H9 (cell line): ENCODE measurements at regions not wholly inside any gene's neighbourhood (a gene's known extent, or its start where the extent isn't known, plus 50 kb on each side); places are given as distances from the start of the nearest gene placed in this dataset.

Source experiments
- DNase-seq: peaks from one replicate; pipeline ENCODE4 v3.0.0-alpha.2; 2017
- H2AFZ ChIP-seq: one replicate; pipeline ENCODE4 v1.6.1; 2013; ENCODE audit warnings: mild to moderate bottlenecking, low read length, control low read depth, moderate library complexity
- H2AK5ac ChIP-seq: 2 replicates; pipeline ENCODE4 v1.6.1; 2013; ENCODE audit warnings: low read length, control low read depth, mixed read lengths; ENCODE audit not compliant: insufficient read length
- H2BK120ac ChIP-seq: one replicate; pipeline ENCODE4 v1.6.1; 2013; ENCODE audit warnings: low read depth, mild to moderate bottlenecking, low read length, control low read depth, inconsistent platforms; ENCODE audit not compliant: poor library complexity, severe bottlenecking
- H2BK12ac ChIP-seq: 2 replicates; pipeline ENCODE4 v1.6.1; 2013; ENCODE audit warnings: low read length, control low read depth, mixed read lengths, low read depth; ENCODE audit not compliant: insufficient read length
- H2BK15ac ChIP-seq: 2 replicates; pipeline ENCODE4 v1.6.1; 2013; ENCODE audit warnings: low read depth, low read length, control low read depth
- H2BK20ac ChIP-seq: one replicate; pipeline ENCODE4 v1.6.1; 2013; ENCODE audit warnings: low read depth, mild to moderate bottlenecking, low read length, control low read depth, inconsistent platforms; ENCODE audit not compliant: poor library complexity, severe bottlenecking
- H2BK5ac ChIP-seq: 2 replicates; pipeline ENCODE4 v1.6.1; 2013; ENCODE audit warnings: low read length, control low read depth, mixed read lengths; ENCODE audit not compliant: insufficient read length
- H3K14ac ChIP-seq: 2 replicates; pipeline ENCODE4 v1.6.1; 2013; ENCODE audit warnings: low read length, control low read depth; ENCODE audit not compliant: insufficient read depth
- H3K18ac ChIP-seq: 2 replicates; pipeline ENCODE4 v1.6.1; 2013; ENCODE audit warnings: low read depth, mild to moderate bottlenecking, mixed read lengths, low read length, control low read depth; ENCODE audit not compliant: insufficient read length
- H3K23ac ChIP-seq: 2 replicates; pipeline ENCODE4 v1.6.1; 2013; ENCODE audit warnings: low read length, control low read depth, mixed read lengths, low read depth; ENCODE audit not compliant: insufficient read length
- H3K23me2 ChIP-seq: 2 replicates; pipeline ENCODE4 v1.6.1; 2013; ENCODE audit warnings: low read depth, mild to moderate bottlenecking, mixed read lengths, low read length, control low read depth; ENCODE audit not compliant: insufficient read length, poor library complexity, severe bottlenecking
- H3K27ac ChIP-seq: 2 replicates; pipeline ENCODE4 v1.5.1; 2013; ENCODE audit warnings: low read length, control low read depth, mixed read lengths, low read depth; ENCODE audit not compliant: insufficient read length
- H3K27me3 ChIP-seq: 2 replicates; pipeline ENCODE4 v1.6.1; 2013; ENCODE audit warnings: low read length, control low read depth, inconsistent platforms; ENCODE audit not compliant: insufficient read depth
- H3K4ac ChIP-seq: 2 replicates; pipeline ENCODE4 v1.6.1; 2013; ENCODE audit warnings: low read depth, mild to moderate bottlenecking, control low read depth, inconsistent platforms, low read length, moderate library complexity
- H3K4me1 ChIP-seq: 2 replicates; pipeline ENCODE4 v1.6.1; 2013; ENCODE audit warnings: low read length, control low read depth, inconsistent platforms; ENCODE audit not compliant: insufficient read depth
- H3K4me2 ChIP-seq: 2 replicates; pipeline ENCODE4 v1.6.1; 2013; ENCODE audit warnings: low read length, control low read depth, mixed read lengths; ENCODE audit not compliant: insufficient read length, insufficient read depth
- H3K56ac ChIP-seq: 2 replicates; pipeline ENCODE4 v1.6.1; 2013; ENCODE audit warnings: low read depth, mild to moderate bottlenecking, mixed read lengths, low read length, control low read depth; ENCODE audit not compliant: insufficient read length
- H3K79me1 ChIP-seq: 2 replicates; pipeline ENCODE4 v1.6.1; 2013; ENCODE audit warnings: low read depth, mild to moderate bottlenecking, moderate library complexity, low read length, control low read depth, inconsistent platforms; ENCODE audit not compliant: insufficient read depth, poor library complexity, severe bottlenecking
- H3K79me2 ChIP-seq: 2 replicates; pipeline ENCODE4 v1.6.1; 2013; ENCODE audit warnings: low read length, control low read depth, inconsistent platforms; ENCODE audit not compliant: insufficient read depth
- H3K9ac ChIP-seq: 2 replicates; pipeline ENCODE4 v1.6.1; 2013; ENCODE audit warnings: low read length, control low read depth, mixed read lengths; ENCODE audit not compliant: insufficient read length; ENCODE audit errors: extremely low read depth
- H3K9me3 ChIP-seq: one replicate; pipeline ENCODE4 v1.6.1; 2013; ENCODE audit warnings: low read depth, low read length, inconsistent platforms; ENCODE audit not compliant: control insufficient read depth
- H3T11ph ChIP-seq: one replicate; pipeline ENCODE4 v1.6.1; 2013; ENCODE audit warnings: mild to moderate bottlenecking, low read length, control low read depth, inconsistent platforms
- H4K20me1 ChIP-seq: one replicate; pipeline ENCODE4 v1.6.1; 2013; ENCODE audit not compliant: control insufficient read depth, insufficient read length, insufficient read depth
- H4K5ac ChIP-seq: 2 replicates; pipeline ENCODE4 v1.6.1; 2013; ENCODE audit warnings: low read depth, mild to moderate bottlenecking, mixed read lengths, low read length, control low read depth; ENCODE audit not compliant: insufficient read length
- H4K8ac ChIP-seq: replicated peaks from 2 replicates; pipeline ENCODE4 v1.6.1; 2013; ENCODE audit warnings: low read length, control low read depth, mixed read lengths, low read depth; ENCODE audit not compliant: insufficient read length
- H4K91ac ChIP-seq: 2 replicates; pipeline ENCODE4 v1.6.1; 2013; ENCODE audit warnings: low read depth, mild to moderate bottlenecking, moderate library complexity, mixed read lengths, low read length, control low read depth; ENCODE audit not compliant: insufficient read length
- H3K27ac Mint-ChIP-seq, 3 experiments: 2 replicates in 2 of 3; 3 replicates in 1 of 3; pipeline ENCODE4 v1.8.0; 2020 to 2021; ENCODE audit warnings: mixed read lengths in 3 of 3, mild to moderate bottlenecking in 1 of 3, moderate library complexity in 1 of 3
- H3K27me3 Mint-ChIP-seq: 2 replicates; pipeline ENCODE4 v1.8.0; 2021; ENCODE audit warnings: low read depth, mild to moderate bottlenecking, moderate library complexity, mixed read lengths
- H3K36me3 Mint-ChIP-seq, 3 experiments: 2 replicates in 2 of 3; 3 replicates in 1 of 3; pipeline ENCODE4 v1.8.0; 2020 to 2021; ENCODE audit warnings: low read depth in 3 of 3, mixed read lengths in 3 of 3; ENCODE audit not compliant: insufficient read depth in 1 of 3
- H3K4me1 Mint-ChIP-seq, 2 experiments: 2 replicates each; pipeline ENCODE4 v1.8.0; 2020; ENCODE audit warnings: mixed read lengths in 2 of 2
- H3K4me3 Mint-ChIP-seq, 2 experiments: 2 replicates in 1 of 2; 3 replicates in 1 of 2; pipeline ENCODE4 v1.8.0; 2020 to 2021; ENCODE audit warnings: mild to moderate bottlenecking in 2 of 2, mixed read lengths in 2 of 2, moderate library complexity in 1 of 2
- H3K9me3 Mint-ChIP-seq, 2 experiments: 2 replicates in 1 of 2; 3 replicates in 1 of 2; pipeline ENCODE4 v1.8.0; 2020; ENCODE audit warnings: mild to moderate bottlenecking in 2 of 2, mixed read lengths in 2 of 2, moderate library complexity in 1 of 2
- CTCF ChIP-seq: fragments of 200-600 bp; sonication (generic); conservative IDR thresholded peaks from 3 replicates; pipeline ENCODE4 v1.8.0; 2021; ENCODE audit warnings: antibody characterized with exemption, mild to moderate bottlenecking
- WGBS: extraction: QIAGEN DNeasy Blood & Tissue Kit; methylation state at CpG from one replicate; pipeline ENCODE4 v1.1.7; 2013; ENCODE audit warnings: missing lambda C conversion rate, low lambda C conversion rate, mixed read lengths; ENCODE audit not compliant: insufficient read length; ENCODE audit errors: extremely low coverage; 5-methylcytosine and 5-hydroxymethylcytosine counted together

- no peaks in the 10 kb centered on the region for H3K4me1 ChIP-seq
- H3K79me1 ChIP-seq = no peaks in the 10 kb centered on the region
- H4K8ac ChIP-seq = no peak overlapping the region
- H4K91ac ChIP-seq = no peak overlapping the region
- H3K56ac ChIP-seq = no peak overlapping the region
- H3T11ph ChIP-seq = no peak overlapping the region
- H3K9me3 ChIP-seq = no peaks in the 10 kb centered on the region
- H2AK5ac ChIP-seq = no peak overlapping the region
- no peak overlapping the region for H2BK5ac ChIP-seq
- Mint-ChIP-seq H3K4me1 (no peaks in the 10 kb centered on the region), H3K36me3 (no peaks in the 10 kb centered on the region), H3K9me3 (no peaks in the 10 kb centered on the region; a peak in 1 of 5 replicates), H3K27ac (no peak overlapping the region), H3K4me3 (no peak overlapping the region), H3K27me3 (no peaks in the 10 kb centered on the region)
- no peak overlapping the region for H3K4me2 ChIP-seq
- no peak overlapping the region for H3K23ac ChIP-seq
- no peak overlapping the region for H2BK20ac ChIP-seq
- no peaks in the 10 kb centered on the region for H4K20me1 ChIP-seq
- H3K23me2 ChIP-seq = no peaks in the 10 kb centered on the region
- H2AFZ ChIP-seq = no peak overlapping the region
- no peak overlapping the region for H4K5ac ChIP-seq
- H3K18ac ChIP-seq = no peak overlapping the region
- H2BK120ac ChIP-seq = no peak overlapping the region
- no peak for TF ChIP-seq CTCF
- H3K27ac ChIP-seq = no peak overlapping the region
- H3K4ac ChIP-seq = no peak overlapping the region
- no CpG with 5 or more reads among the region's 2 CpGs for WGBS
- H3K14ac ChIP-seq = no peak overlapping the region
- H3K79me2 ChIP-seq = no peaks in the 10 kb centered on the region
- no peak overlapping the region for H2BK12ac ChIP-seq
- H2BK15ac ChIP-seq = no peak overlapping the region
- no peak for DNase-seq
- no peak overlapping the region for H3K9ac ChIP-seq
- no peaks in the 10 kb centered on the region for H3K27me3 ChIP-seq
These were observed 233.8 kb upstream of the EDNRB start for GRCh38 chr13:78152415-78152814.
